H1 (cell line): ENCODE measurements at regions not wholly inside any gene's neighbourhood (a gene's known extent, or its start where the extent isn't known, plus 50 kb on each side); places are given as distances from the start of the nearest gene placed in this dataset.

Experiments
- CTCF ChIA-PET: fragments of 300-600 bp; sonication (Branson Sonifier 250); formaldehyde crosslinking; loops from one replicate; lab custom pipeline; 2021; ENCODE audit not compliant: partially characterized antibody; lab: Charles Lee
- POLR2A ChIA-PET: fragments of 300-600 bp; sonication (Branson Sonifier 250); formaldehyde crosslinking; loops from one replicate; lab custom pipeline; 2021; ENCODE audit warnings: inconsistent platforms; ENCODE audit not compliant: partially characterized antibody; lab: Charles Lee
- DNase-seq, 2 experiments: peaks; one replicate each; pipeline versions ENCODE4 v3.0.0 to v3.0.0-alpha.2; 2010 to 2022; ENCODE audit warnings: low spot score in 2 of 2, low read depth in 1 of 2, mixed read lengths in 1 of 2
- FAIRE-seq: peaks from 2 replicates; lab custom pipeline; 2011; peaks lifted over from hg19 to GRCh38; lab: Jason Lieb, UNC
- H2AFZ ChIP-seq: 2 replicates; pipeline ENCODE4 v1.8.1; 2012; ENCODE audit warnings: low read length, inconsistent platforms
- H2AK5ac ChIP-seq: 2 replicates; pipeline ENCODE4 v1.6.1; 2013; ENCODE audit warnings: low read depth, low read length
- H2BK120ac ChIP-seq: replicated peaks from 2 replicates; pipeline ENCODE3; 2013; ENCODE audit warnings: low read depth, low read length, inconsistent platforms
- H2BK12ac ChIP-seq: 2 replicates; pipeline ENCODE4 v1.6.1; 2013; ENCODE audit warnings: low read depth, low read length
- H2BK15ac ChIP-seq: 2 replicates; pipeline ENCODE4 v1.6.1; 2013; ENCODE audit warnings: low read length
- H2BK20ac ChIP-seq: 2 replicates; pipeline ENCODE4 v1.6.1; 2013; ENCODE audit warnings: low read length
- H2BK5ac ChIP-seq: 2 replicates; pipeline ENCODE4 v1.6.1; 2013; ENCODE audit warnings: low read depth, low read length
- H3K14ac ChIP-seq: 2 replicates; pipeline ENCODE4 v1.6.1; 2013; ENCODE audit warnings: inconsistent platforms; ENCODE audit not compliant: insufficient read length
- H3K18ac ChIP-seq: 2 replicates; pipeline ENCODE4 v1.6.1; 2013; ENCODE audit warnings: low read length; ENCODE audit errors: extremely low read depth
- H3K23ac ChIP-seq: 2 replicates; pipeline ENCODE4 v1.6.1; 2013; ENCODE audit warnings: inconsistent platforms; ENCODE audit not compliant: insufficient read length
- H3K23me2 ChIP-seq: 2 replicates; pipeline ENCODE4 v1.6.1; 2013; ENCODE audit warnings: low read depth, low read length
- H3K27ac ChIP-seq: 2 replicates; pipeline ENCODE4 v1.6.1; 2011; ENCODE audit warnings: low read depth, low read length, inconsistent platforms
- H3K27me3 ChIP-seq, 4 experiments: replicated peaks in 1 of 4; 1 replicate in 1 of 4; 2 replicates in 3 of 4; pipeline versions ENCODE4 v1.6.1 to v1.8.1; 2011 to 2013; ENCODE audit warnings: low read length in 3 of 4, mild to moderate bottlenecking in 3 of 4, inconsistent platforms in 2 of 4, mixed read lengths in 2 of 4, moderate library complexity in 1 of 4; ENCODE audit not compliant: control insufficient read depth in 3 of 4, insufficient read depth in 3 of 4; ENCODE audit errors: extremely low read depth in 1 of 4
- H3K36me3 ChIP-seq, 4 experiments: 2 replicates each; pipeline versions ENCODE4 v1.6.1 to v1.8.1; 2011 to 2013; ENCODE audit warnings: mild to moderate bottlenecking in 4 of 4, low read length in 3 of 4, moderate library complexity in 2 of 4, control low read depth in 1 of 4, inconsistent platforms in 1 of 4; ENCODE audit not compliant: insufficient read depth in 4 of 4, control insufficient read depth in 2 of 4
- H3K4ac ChIP-seq: replicated peaks from 2 replicates; pipeline ENCODE3; 2013; ENCODE audit warnings: low read length, low read depth, mixed read lengths, inconsistent platforms; ENCODE audit not compliant: insufficient read length
- H3K4me1 ChIP-seq, 4 experiments: replicated peaks in 1 of 4; 1 replicate in 1 of 4; 2 replicates in 3 of 4; pipeline versions ENCODE4 v1.6.1 to v1.8.1; 2011 to 2013; ENCODE audit warnings: low read length in 3 of 4, inconsistent platforms in 2 of 4, mixed read lengths in 1 of 4; ENCODE audit not compliant: insufficient read depth in 4 of 4, control insufficient read depth in 3 of 4
- H3K4me2 ChIP-seq, 2 experiments: 2 replicates each; pipeline versions ENCODE4 v1.6.1 to v1.8.1; 2011 to 2013; ENCODE audit warnings: low read depth in 2 of 2, low read length in 2 of 2, control low read depth in 1 of 2, inconsistent platforms in 1 of 2, mild to moderate bottlenecking in 1 of 2; ENCODE audit not compliant: insufficient read depth in 1 of 2
- H3K4me3 ChIP-seq, 4 experiments: fragments of 200-600, 300-600 bp in 1 of 4; sonication (generic), shearing (Covaris generic), sonication (Bioruptor Twin) in 1 of 4; 2 replicates each; pipeline versions ENCODE4 v1.5.1 to v1.8.1; 2011 to 2016; ENCODE audit warnings: low read length in 4 of 4, low read depth in 3 of 4, control low read depth in 2 of 4, inconsistent platforms in 2 of 4, mild to moderate bottlenecking in 2 of 4, mixed read lengths in 1 of 4, moderate library complexity in 1 of 4; ENCODE audit not compliant: insufficient read depth in 2 of 4; ENCODE audit errors: extremely low read depth in 1 of 4
- H3K56ac ChIP-seq: replicated peaks from 2 replicates; pipeline ENCODE3; 2013; ENCODE audit warnings: low read depth, mild to moderate bottlenecking, mixed read lengths, low read length, inconsistent platforms; ENCODE audit not compliant: insufficient read length
- H3K79me1 ChIP-seq: 2 replicates; pipeline ENCODE4 v1.6.1; 2013; ENCODE audit warnings: low read depth, low read length, control low read depth
- H3K79me2 ChIP-seq, 2 experiments: 2 replicates each; pipeline versions ENCODE4 v1.6.1 to v1.8.1; 2012 to 2013; ENCODE audit warnings: low read length in 2 of 2, mild to moderate bottlenecking in 2 of 2, inconsistent platforms in 1 of 2; ENCODE audit not compliant: insufficient read depth in 2 of 2, control insufficient read depth in 1 of 2
- H3K9ac ChIP-seq, 4 experiments: replicated peaks in 1 of 4; 1 replicate in 1 of 4; 2 replicates in 3 of 4; pipeline versions ENCODE4 v1.6.1 to v1.8.1; 2011 to 2013; ENCODE audit warnings: low read depth in 3 of 4, low read length in 3 of 4, control low read depth in 2 of 4, mild to moderate bottlenecking in 2 of 4, moderate library complexity in 2 of 4, inconsistent platforms in 1 of 4; ENCODE audit errors: extremely low read depth in 1 of 4
- H3K9me3 ChIP-seq, 2 experiments: 2 replicates each; pipeline versions ENCODE4 v1.6.1 to v1.8.1; 2012 to 2013; ENCODE audit warnings: mild to moderate bottlenecking in 2 of 2, moderate library complexity in 2 of 2, control low read depth in 1 of 2, inconsistent platforms in 1 of 2, low read depth in 1 of 2, low read length in 1 of 2, mixed read lengths in 1 of 2; ENCODE audit not compliant: insufficient read depth in 2 of 2
- H4K20me1 ChIP-seq, 2 experiments: replicated peaks in 1 of 2; 2 replicates each; pipeline versions ENCODE3 to v1.8.1; 2011 to 2013; ENCODE audit warnings: inconsistent platforms in 2 of 2, low read length in 2 of 2, mild to moderate bottlenecking in 1 of 2; ENCODE audit not compliant: insufficient read depth in 2 of 2, control insufficient read depth in 1 of 2
- H4K5ac ChIP-seq: 2 replicates; pipeline ENCODE4 v1.6.1; 2013; ENCODE audit warnings: low read length, low read depth, mixed read lengths, inconsistent platforms; ENCODE audit not compliant: insufficient read length
- H4K8ac ChIP-seq: 2 replicates; pipeline ENCODE4 v1.8.0; 2013; ENCODE audit warnings: mild to moderate bottlenecking, moderate library complexity, low read length, inconsistent platforms; ENCODE audit not compliant: insufficient read depth; ENCODE audit errors: extremely low read depth
- H4K91ac ChIP-seq: replicated peaks from 2 replicates; pipeline ENCODE3; 2013; ENCODE audit warnings: low read length, mixed read lengths, inconsistent platforms; ENCODE audit not compliant: insufficient read length
- POU5F1 ChIP-seq: IDR thresholded peaks from 2 replicates; pipeline ENCODE4 v1.6.1; 2011; ENCODE audit warnings: low read depth, mild to moderate bottlenecking, low read length, moderate library complexity
- SRF ChIP-seq: IDR thresholded peaks from 2 replicates; pipeline ENCODE4 v1.6.1; 2011; ENCODE audit warnings: mild to moderate bottlenecking, low read depth, low read length, moderate library complexity
- WGBS, 2 experiments: shearing (Covaris generic) in 1 of 2; methylation state at CpG; one replicate each; pipeline versions ENCODE4 v1.1.6 to v1.1.7; 2013 to 2015; ENCODE audit warnings: low lambda C conversion rate in 2 of 2, mixed read lengths in 2 of 2, inconsistent platforms in 1 of 2, low coverage in 1 of 2, missing lambda C conversion rate in 1 of 2; ENCODE audit not compliant: insufficient replicate concordance in 2 of 2, insufficient coverage in 1 of 2, insufficient read length in 1 of 2; ENCODE audit errors: extremely low coverage in 1 of 2, missing lambda C conversion rate in 1 of 2; 5-methylcytosine and 5-hydroxymethylcytosine counted together

DNA sequence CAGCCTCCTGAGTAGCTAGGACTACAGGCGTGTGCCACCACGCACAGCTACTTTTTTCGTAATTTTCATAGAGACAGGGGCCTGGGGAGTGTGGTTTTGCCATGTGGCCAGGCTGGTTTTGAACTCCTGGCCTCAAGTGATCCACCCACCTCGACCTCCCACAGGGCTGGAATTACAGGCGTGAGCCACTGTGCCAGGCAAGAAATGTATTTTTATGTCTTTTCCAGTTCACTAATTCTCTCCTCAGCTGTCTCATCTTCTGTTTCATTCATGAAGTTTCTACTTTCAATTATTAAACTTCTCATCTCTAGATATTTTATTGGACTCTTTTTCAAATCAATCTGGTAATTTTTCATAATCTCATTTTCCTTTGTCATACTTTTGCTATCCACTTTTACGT is 72.1 kb upstream of the DISP3 start:
- H3K9me3 ChIP-seq = no peaks in the 10 kb centered on the region
- no peaks in the 10 kb centered on the region for H3K4me1 ChIP-seq
- H2BK5ac ChIP-seq = no peak overlapping the region
- no peak overlapping the region for H3K23ac ChIP-seq
- 91% methylated on average over 6 of the region's 6 CpGs; no CpG with 5 or more reads in 1 of the 2 experiments for WGBS, 2 experiments
- TF ChIP-seq SRF = no peak
- no peak for TF ChIP-seq POU5F1
- FAIRE-seq (no peak), DNase-seq (no peak)
- no peaks in the 10 kb centered on the region for H4K20me1 ChIP-seq
- H3K9ac ChIP-seq = no peak overlapping the region
- no peak overlapping the region for H3K4me2 ChIP-seq
- no peak overlapping the region for H2AK5ac ChIP-seq
- ChIA-PET POLR2A (interaction anchor here (0.8 kb wide), 1 partner anchor 62 kb away, joined by 3 read pairs; no protein-coding TSS in a partner anchor), CTCF (interaction anchor here (0.7 to 1.0 kb wide), 2 partner anchors 16 to 44 kb away, joined by 3 to 4 read pairs; no protein-coding TSS in a partner anchor)
- no peak overlapping the region for H4K5ac ChIP-seq
- no peak overlapping the region for H2BK15ac ChIP-seq
- H3K36me3 ChIP-seq = no peaks in the 10 kb centered on the region
- H3K23me2 ChIP-seq = no peaks in the 10 kb centered on the region
- no peak overlapping the region for H3K4me3 ChIP-seq
- H3K56ac ChIP-seq = no peak overlapping the region
- H4K8ac ChIP-seq = no peak overlapping the region
- no peak overlapping the region for H3K14ac ChIP-seq
- H3K27me3 ChIP-seq = no peaks in the 10 kb centered on the region
- no peaks in the 10 kb centered on the region for H3K79me2 ChIP-seq
- H3K4ac ChIP-seq = no peak overlapping the region
- H4K91ac ChIP-seq = no peak overlapping the region
- no peak overlapping the region for H2BK120ac ChIP-seq
- H2AFZ ChIP-seq = no peak overlapping the region
- no peak overlapping the region for H3K27ac ChIP-seq
- H3K18ac ChIP-seq = no peak overlapping the region
- H2BK20ac ChIP-seq = no peak overlapping the region
- H2BK12ac ChIP-seq = no peak overlapping the region
- H3K79me1 ChIP-seq = no peaks in the 10 kb centered on the region
